ENCODE measurements at regions not wholly inside any gene's neighbourhood (a gene's known extent, or its start where the extent isn't known, plus 50 kb on each side); places are given as distances from the start of the nearest gene placed in this dataset.

DNA sequence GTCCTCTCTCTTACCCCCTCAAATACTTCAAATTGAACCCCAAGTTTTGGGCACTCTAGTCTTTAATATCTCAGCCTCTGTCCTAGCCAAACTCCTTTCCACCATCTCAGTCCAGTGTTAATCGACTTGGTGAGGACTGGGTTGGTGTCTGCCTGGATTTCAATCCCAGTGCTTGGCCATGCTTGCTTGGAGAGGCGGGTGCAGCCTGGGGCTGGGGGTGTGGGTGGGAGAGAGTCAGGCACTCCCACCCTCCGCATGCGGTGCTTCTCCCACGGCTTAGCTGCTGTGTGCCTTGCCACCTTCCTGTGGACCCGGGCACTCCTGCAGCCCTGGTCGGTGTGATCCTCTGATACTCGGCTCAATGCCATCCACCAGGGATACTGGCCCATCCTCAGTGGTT lies 220.8 kb upstream of the HDAC4 start:
- no peak for TF ChIP-seq FOXA3 (CRISPR knock-in tag; conservative IDR thresholded peaks at IDR 0.05 in 1 of 2, IDR thresholded peaks at IDR 0.05 in 1 of 2)
- TF ChIP-seq GATAD2B (IDR thresholded peaks at IDR 0.05; ENCODE audit: borderline replicate concordance): no peak
- no peak for TF ChIP-seq GATA2 (CRISPR knock-in tag; IDR thresholded peaks at IDR 0.05)
- TF ChIP-seq PRPF4 (IDR thresholded peaks at IDR 0.05; ENCODE audit: insufficient read depth, low read depth, low read length, poor library complexity, severe bottlenecking): no peak
- TF ChIP-seq, protein P1, sequence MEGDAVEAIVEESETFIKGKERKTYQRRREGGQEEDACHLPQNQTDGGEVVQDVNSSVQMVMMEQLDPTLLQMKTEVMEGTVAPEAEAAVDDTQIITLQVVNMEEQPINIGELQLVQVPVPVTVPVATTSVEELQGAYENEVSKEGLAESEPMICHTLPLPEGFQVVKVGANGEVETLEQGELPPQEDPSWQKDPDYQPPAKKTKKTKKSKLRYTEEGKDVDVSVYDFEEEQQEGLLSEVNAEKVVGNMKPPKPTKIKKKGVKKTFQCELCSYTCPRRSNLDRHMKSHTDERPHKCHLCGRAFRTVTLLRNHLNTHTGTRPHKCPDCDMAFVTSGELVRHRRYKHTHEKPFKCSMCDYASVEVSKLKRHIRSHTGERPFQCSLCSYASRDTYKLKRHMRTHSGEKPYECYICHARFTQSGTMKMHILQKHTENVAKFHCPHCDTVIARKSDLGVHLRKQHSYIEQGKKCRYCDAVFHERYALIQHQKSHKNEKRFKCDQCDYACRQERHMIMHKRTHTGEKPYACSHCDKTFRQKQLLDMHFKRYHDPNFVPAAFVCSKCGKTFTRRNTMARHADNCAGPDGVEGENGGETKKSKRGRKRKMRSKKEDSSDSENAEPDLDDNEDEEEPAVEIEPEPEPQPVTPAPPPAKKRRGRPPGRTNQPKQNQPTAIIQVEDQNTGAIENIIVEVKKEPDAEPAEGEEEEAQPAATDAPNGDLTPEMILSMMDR (IDR thresholded peaks at IDR 0.05 in 2 of 3, conservative IDR thresholded peaks at IDR 0.05 in 1 of 3; ENCODE audit: insufficient read depth in 2 of 3, low read depth in 1 of 3, low read length in 3 of 3): no peak
- no peak for TF ChIP-seq JUN (IDR thresholded peaks at IDR 0.05; ENCODE audit: borderline replicate concordance, low read depth, low read length)
- TF ChIP-seq JUN (CRISPR knock-in tag; IDR thresholded peaks at IDR 0.05; ENCODE audit: borderline replicate concordance): no peak
- no peak for TF ChIP-seq MTF1 (CRISPR knock-in tag; IDR thresholded peaks at IDR 0.05; ENCODE audit: borderline replicate concordance)
- TF ChIP-seq ZNF766 (CRISPR knock-in tag; conservative IDR thresholded peaks at IDR 0.05): no peak
- no peak for TF ChIP-seq SMARCA4 (IDR thresholded peaks at IDR 0.05)
- no peak for TF ChIP-seq ZC3H4 (CRISPR knock-in tag; IDR thresholded peaks at IDR 0.05; ENCODE audit: borderline replicate concordance)
